ENCODE measurements at regions not wholly inside any gene's neighbourhood (a gene's known extent, or its start where the extent isn't known, plus 50 kb on each side); places are given as distances from the start of the nearest gene placed in this dataset.
A peak's percentile ranks its signal among the peaks of the same experiment; 100 is the strongest.

DNA sequence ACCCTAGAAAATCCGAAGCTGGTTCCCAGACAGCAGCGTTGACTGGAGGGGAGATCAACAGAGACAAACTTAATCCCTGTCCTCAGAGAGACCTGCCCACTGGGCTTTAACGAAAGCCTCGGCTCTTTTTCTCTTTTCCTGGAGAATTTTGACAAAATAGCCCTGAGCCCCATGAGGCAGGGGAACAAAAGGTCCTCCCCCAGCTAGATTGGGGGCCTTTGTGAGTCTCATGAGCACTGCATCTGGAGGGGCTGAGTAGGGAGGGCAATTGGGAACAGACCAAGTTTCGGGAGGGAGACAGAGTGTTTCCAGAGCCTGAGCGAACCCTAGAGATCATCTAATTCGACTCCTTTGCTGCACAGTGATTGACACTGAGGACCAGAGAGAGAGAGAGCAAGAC, 123.9 kb upstream of the HAAO start:
- intact Hi-C loops (cut with DNase I) = no loop called here
- no peak for DNase-seq (ENCODE audit: low spot score in 2 of 2)
- Histone ChIP-seq H3K4me1 (peaks cover 0 to 12% of the 10 kb centered on the region in 2 donors), H3K4me3 (no peak overlapping the region), H3K36me3 (no peaks in the 10 kb centered on the region), H3K9me3 (no peaks in the 10 kb centered on the region), H3K27ac (no peak overlapping the region), H3K27me3 (no peaks in the 10 kb centered on the region)
- TF ChIP-seq, protein P1, sequence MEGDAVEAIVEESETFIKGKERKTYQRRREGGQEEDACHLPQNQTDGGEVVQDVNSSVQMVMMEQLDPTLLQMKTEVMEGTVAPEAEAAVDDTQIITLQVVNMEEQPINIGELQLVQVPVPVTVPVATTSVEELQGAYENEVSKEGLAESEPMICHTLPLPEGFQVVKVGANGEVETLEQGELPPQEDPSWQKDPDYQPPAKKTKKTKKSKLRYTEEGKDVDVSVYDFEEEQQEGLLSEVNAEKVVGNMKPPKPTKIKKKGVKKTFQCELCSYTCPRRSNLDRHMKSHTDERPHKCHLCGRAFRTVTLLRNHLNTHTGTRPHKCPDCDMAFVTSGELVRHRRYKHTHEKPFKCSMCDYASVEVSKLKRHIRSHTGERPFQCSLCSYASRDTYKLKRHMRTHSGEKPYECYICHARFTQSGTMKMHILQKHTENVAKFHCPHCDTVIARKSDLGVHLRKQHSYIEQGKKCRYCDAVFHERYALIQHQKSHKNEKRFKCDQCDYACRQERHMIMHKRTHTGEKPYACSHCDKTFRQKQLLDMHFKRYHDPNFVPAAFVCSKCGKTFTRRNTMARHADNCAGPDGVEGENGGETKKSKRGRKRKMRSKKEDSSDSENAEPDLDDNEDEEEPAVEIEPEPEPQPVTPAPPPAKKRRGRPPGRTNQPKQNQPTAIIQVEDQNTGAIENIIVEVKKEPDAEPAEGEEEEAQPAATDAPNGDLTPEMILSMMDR (IDR thresholded peaks at IDR 0.05) = no peak

DNA sequence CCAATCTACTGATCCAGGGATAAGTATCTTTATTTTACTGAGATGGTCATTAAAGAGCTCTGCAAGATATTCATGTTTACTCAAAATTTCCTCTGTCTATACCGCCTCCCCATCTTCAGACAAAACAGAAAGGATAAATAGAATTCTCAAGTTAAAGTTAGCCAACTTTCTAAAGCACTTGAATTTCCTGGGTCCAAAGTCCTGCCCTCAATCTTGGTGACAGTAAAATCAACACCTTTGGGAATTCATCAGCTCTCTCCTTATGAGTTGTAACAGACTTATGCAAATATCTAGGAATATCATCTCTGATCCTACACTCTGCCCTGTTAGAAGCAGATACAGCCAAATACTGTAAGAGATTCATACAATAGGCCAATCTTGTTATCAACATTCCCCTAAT, 122.5 kb upstream of the HAAO start:
- DNase-seq (ENCODE audit: low spot score in 2 of 2) = no peak
- no peak overlapping the region for H3K4me3 ChIP-seq
- peaks cover 7 to 13% of the 10 kb centered on the region in 2 donors for H3K4me1 ChIP-seq
- no peak overlapping the region for H3K27ac ChIP-seq
- no peaks in the 10 kb centered on the region for H3K9me3 ChIP-seq
- TF ChIP-seq, protein P1 (IDR thresholded peaks at IDR 0.05) = no peak
- no peaks in the 10 kb centered on the region for H3K36me3 ChIP-seq
- intact Hi-C loops (cut with DNase I) = no loop called here
- no peaks in the 10 kb centered on the region for H3K27me3 ChIP-seq

DNA sequence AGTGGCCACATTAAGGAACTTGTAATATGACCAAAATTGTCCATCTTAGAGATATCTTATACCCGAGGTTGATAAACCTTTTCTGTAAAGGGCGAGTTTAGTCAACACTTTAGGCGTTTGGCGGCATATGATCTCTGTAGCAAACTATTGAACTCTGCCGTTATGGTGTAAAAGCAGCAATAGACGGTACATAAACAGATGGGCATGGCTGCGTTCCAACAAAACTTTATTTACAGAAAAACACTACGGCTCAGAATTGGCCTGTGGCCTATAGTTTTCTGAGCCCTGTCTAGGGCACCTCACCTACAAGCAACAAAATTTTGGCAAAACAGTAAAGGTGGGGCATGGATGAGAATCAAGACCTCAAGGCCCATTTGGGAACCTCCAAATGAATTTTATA, 121.9 kb upstream of the HAAO start:
- H3K4me3 ChIP-seq = no peak overlapping the region
- TF ChIP-seq, protein P1 (IDR thresholded peaks at IDR 0.05) = no peak

DNA sequence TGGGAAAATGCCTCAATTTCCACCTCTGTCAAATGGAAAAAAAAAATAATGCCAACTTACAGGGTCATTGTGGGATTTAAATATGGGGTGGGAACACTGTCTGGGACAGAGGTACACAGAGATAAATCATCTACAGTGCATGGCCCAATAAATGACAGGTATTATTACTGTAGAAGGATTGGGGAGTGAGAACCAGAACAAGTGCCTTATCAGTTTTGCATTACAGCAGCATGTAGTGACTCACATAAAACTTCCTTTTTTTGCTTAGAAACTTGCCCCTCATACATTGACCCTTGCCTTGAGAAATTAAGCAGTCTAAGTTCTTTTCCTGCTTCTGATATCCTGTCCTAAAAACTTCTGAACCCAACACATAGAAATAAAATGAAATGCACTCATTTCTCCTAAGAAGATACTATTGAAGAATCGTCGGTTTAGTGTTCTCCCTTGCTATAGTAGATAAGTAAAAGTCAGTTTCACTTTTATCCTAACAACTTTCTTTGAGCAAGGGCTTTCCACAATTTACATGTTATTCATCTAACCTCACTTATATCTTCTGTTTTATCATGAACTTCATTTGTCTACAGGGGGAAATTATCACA, 121.0 kb upstream of the HAAO start:
- Histone ChIP-seq H3K4me3 (no peak overlapping the region), H3K4me1 (peaks cover 12 to 26% of the 10 kb centered on the region in 2 donors), H3K9me3 (no peaks in the 10 kb centered on the region), H3K27me3 (no peaks in the 10 kb centered on the region), H3K27ac (peak overlapping the region; percentile 8 to 15), H3K36me3 (no peaks in the 10 kb centered on the region)
- no peak for DNase-seq (ENCODE audit: low spot score in 2 of 2)
- intact Hi-C loops (cut with DNase I) = no loop called here
- TF ChIP-seq, protein P1 (IDR thresholded peaks at IDR 0.05) = no peak

More for the DNA sequence above, 121.9 kb upstream of the HAAO start:
- Histone ChIP-seq H3K4me1 (peaks cover 7 to 16% of the 10 kb centered on the region in 2 donors), H3K27ac (no peak overlapping the region), H3K36me3 (no peaks in the 10 kb centered on the region), H3K27me3 (no peaks in the 10 kb centered on the region), H3K9me3 (no peaks in the 10 kb centered on the region)
- no peak for DNase-seq (ENCODE audit: low spot score in 2 of 2)
- intact Hi-C loops (cut with DNase I) = no loop called here

DNA sequence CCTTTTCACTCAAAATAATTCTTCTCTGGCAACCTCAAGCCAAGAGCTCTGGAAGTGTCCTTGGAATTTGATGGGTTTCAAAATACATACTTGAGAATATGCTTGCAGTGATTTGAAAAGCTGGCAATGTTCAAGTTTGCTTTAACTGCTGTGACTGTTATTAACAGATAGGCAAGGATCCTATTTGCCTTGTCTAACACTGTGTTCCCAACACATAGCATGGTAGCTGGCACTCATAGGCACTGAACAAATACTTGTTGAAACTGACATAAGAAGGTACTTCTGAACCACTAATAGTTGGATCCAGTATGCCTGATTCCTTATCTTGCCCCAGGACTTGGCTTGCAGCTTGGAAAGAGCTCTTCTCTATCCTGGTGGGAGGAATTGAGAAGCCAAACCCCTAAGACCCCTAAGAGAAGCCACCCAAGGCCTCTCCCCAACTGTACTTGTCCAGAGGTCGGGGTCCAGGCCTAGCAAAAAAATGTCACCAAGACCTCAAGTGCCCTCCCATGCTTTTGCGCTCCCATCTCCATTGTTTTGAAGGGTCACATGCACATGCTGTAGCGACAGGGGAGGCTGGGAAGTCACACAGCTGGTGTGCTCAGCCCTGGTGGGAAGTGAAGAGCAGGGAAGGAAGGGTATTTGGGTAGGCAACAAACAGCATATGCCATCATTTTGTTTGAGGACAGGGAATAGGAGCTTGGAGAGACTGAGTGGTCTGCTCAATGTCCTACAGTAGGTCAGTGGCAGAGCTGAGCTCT, 118.4 kb upstream of the HAAO start:
- H3K4me1 ChIP-seq = peaks cover 33 to 51% of the 10 kb centered on the region in 2 donors
- DNase-seq (ENCODE audit: low spot score in 2 of 2) = no peak
- intact Hi-C loops (cut with DNase I) = no loop called here
- TF ChIP-seq, protein P1 (IDR thresholded peaks at IDR 0.05) = no peak
- H3K36me3 ChIP-seq = no peaks in the 10 kb centered on the region
- no peak overlapping the region for H3K4me3 ChIP-seq
- peak overlapping the region; percentile 38 to 59 for H3K27ac ChIP-seq
- no peaks in the 10 kb centered on the region for H3K9me3 ChIP-seq
- H3K27me3 ChIP-seq = no peaks in the 10 kb centered on the region

Data from ascending aorta (tissue), 2 donors.